ENCODE measurements at regions not wholly inside any gene's neighbourhood (a gene's known extent, or its start where the extent isn't known, plus 50 kb on each side); places are given as distances from the start of the nearest gene placed in this dataset.

DNA sequence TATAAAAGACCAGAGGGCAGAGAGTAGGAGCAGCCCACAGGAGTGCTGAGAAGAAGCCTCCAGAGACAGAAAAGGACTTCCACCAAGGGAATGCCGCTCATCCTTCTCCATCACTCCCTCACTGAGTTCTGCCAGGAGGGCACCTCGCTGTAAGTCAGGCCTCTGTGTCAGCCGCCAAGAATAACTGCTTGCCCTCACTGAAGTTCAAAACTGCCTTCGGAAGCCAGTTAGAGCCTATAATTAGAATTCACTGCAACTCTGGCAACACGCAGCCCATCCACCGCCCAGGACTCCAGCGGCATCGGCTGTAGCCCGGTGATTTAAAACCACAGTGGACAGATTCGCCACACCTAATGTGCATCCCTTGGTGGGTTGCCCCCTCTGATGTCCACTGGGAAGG lies 281.8 kb upstream of the ZNF507 start:
- TF ChIP-seq POLR2A (IDR thresholded peaks at IDR 0.05) = no peak
- TF ChIP-seq, protein P1, sequence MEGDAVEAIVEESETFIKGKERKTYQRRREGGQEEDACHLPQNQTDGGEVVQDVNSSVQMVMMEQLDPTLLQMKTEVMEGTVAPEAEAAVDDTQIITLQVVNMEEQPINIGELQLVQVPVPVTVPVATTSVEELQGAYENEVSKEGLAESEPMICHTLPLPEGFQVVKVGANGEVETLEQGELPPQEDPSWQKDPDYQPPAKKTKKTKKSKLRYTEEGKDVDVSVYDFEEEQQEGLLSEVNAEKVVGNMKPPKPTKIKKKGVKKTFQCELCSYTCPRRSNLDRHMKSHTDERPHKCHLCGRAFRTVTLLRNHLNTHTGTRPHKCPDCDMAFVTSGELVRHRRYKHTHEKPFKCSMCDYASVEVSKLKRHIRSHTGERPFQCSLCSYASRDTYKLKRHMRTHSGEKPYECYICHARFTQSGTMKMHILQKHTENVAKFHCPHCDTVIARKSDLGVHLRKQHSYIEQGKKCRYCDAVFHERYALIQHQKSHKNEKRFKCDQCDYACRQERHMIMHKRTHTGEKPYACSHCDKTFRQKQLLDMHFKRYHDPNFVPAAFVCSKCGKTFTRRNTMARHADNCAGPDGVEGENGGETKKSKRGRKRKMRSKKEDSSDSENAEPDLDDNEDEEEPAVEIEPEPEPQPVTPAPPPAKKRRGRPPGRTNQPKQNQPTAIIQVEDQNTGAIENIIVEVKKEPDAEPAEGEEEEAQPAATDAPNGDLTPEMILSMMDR (IDR thresholded peaks at IDR 0.05) = no peak
